H9 (cell line): ENCODE measurements at regions not wholly inside any gene's neighbourhood (a gene's known extent, or its start where the extent isn't known, plus 50 kb on each side); places are given as distances from the start of the nearest gene placed in this dataset.

ENCODE experiments used
- DNase-seq: peaks from one replicate; pipeline ENCODE4 v3.0.0-alpha.2; 2017
- H2AFZ ChIP-seq: one replicate; pipeline ENCODE4 v1.6.1; 2013; ENCODE audit warnings: mild to moderate bottlenecking, low read length, control low read depth, moderate library complexity
- H2AK5ac ChIP-seq: 2 replicates; pipeline ENCODE4 v1.6.1; 2013; ENCODE audit warnings: low read length, control low read depth, mixed read lengths; ENCODE audit not compliant: insufficient read length
- H2BK120ac ChIP-seq: one replicate; pipeline ENCODE4 v1.6.1; 2013; ENCODE audit warnings: low read depth, mild to moderate bottlenecking, low read length, control low read depth, inconsistent platforms; ENCODE audit not compliant: poor library complexity, severe bottlenecking
- H2BK12ac ChIP-seq: 2 replicates; pipeline ENCODE4 v1.6.1; 2013; ENCODE audit warnings: low read length, control low read depth, mixed read lengths, low read depth; ENCODE audit not compliant: insufficient read length
- H2BK15ac ChIP-seq: 2 replicates; pipeline ENCODE4 v1.6.1; 2013; ENCODE audit warnings: low read depth, low read length, control low read depth
- H2BK20ac ChIP-seq: one replicate; pipeline ENCODE4 v1.6.1; 2013; ENCODE audit warnings: low read depth, mild to moderate bottlenecking, low read length, control low read depth, inconsistent platforms; ENCODE audit not compliant: poor library complexity, severe bottlenecking
- H2BK5ac ChIP-seq: 2 replicates; pipeline ENCODE4 v1.6.1; 2013; ENCODE audit warnings: low read length, control low read depth, mixed read lengths; ENCODE audit not compliant: insufficient read length
- H3K14ac ChIP-seq: 2 replicates; pipeline ENCODE4 v1.6.1; 2013; ENCODE audit warnings: low read length, control low read depth; ENCODE audit not compliant: insufficient read depth
- H3K18ac ChIP-seq: 2 replicates; pipeline ENCODE4 v1.6.1; 2013; ENCODE audit warnings: low read depth, mild to moderate bottlenecking, mixed read lengths, low read length, control low read depth; ENCODE audit not compliant: insufficient read length
- H3K23ac ChIP-seq: 2 replicates; pipeline ENCODE4 v1.6.1; 2013; ENCODE audit warnings: low read length, control low read depth, mixed read lengths, low read depth; ENCODE audit not compliant: insufficient read length
- H3K23me2 ChIP-seq: 2 replicates; pipeline ENCODE4 v1.6.1; 2013; ENCODE audit warnings: low read depth, mild to moderate bottlenecking, mixed read lengths, low read length, control low read depth; ENCODE audit not compliant: insufficient read length, poor library complexity, severe bottlenecking
- H3K27ac ChIP-seq: 2 replicates; pipeline ENCODE4 v1.5.1; 2013; ENCODE audit warnings: low read length, control low read depth, mixed read lengths, low read depth; ENCODE audit not compliant: insufficient read length
- H3K27me3 ChIP-seq: 2 replicates; pipeline ENCODE4 v1.6.1; 2013; ENCODE audit warnings: low read length, control low read depth, inconsistent platforms; ENCODE audit not compliant: insufficient read depth
- H3K4ac ChIP-seq: 2 replicates; pipeline ENCODE4 v1.6.1; 2013; ENCODE audit warnings: low read depth, mild to moderate bottlenecking, control low read depth, inconsistent platforms, low read length, moderate library complexity
- H3K4me1 ChIP-seq: 2 replicates; pipeline ENCODE4 v1.6.1; 2013; ENCODE audit warnings: low read length, control low read depth, inconsistent platforms; ENCODE audit not compliant: insufficient read depth
- H3K4me2 ChIP-seq: 2 replicates; pipeline ENCODE4 v1.6.1; 2013; ENCODE audit warnings: low read length, control low read depth, mixed read lengths; ENCODE audit not compliant: insufficient read length, insufficient read depth
- H3K56ac ChIP-seq: 2 replicates; pipeline ENCODE4 v1.6.1; 2013; ENCODE audit warnings: low read depth, mild to moderate bottlenecking, mixed read lengths, low read length, control low read depth; ENCODE audit not compliant: insufficient read length
- H3K79me1 ChIP-seq: 2 replicates; pipeline ENCODE4 v1.6.1; 2013; ENCODE audit warnings: low read depth, mild to moderate bottlenecking, moderate library complexity, low read length, control low read depth, inconsistent platforms; ENCODE audit not compliant: insufficient read depth, poor library complexity, severe bottlenecking
- H3K79me2 ChIP-seq: 2 replicates; pipeline ENCODE4 v1.6.1; 2013; ENCODE audit warnings: low read length, control low read depth, inconsistent platforms; ENCODE audit not compliant: insufficient read depth
- H3K9ac ChIP-seq: 2 replicates; pipeline ENCODE4 v1.6.1; 2013; ENCODE audit warnings: low read length, control low read depth, mixed read lengths; ENCODE audit not compliant: insufficient read length; ENCODE audit errors: extremely low read depth
- H3K9me3 ChIP-seq: one replicate; pipeline ENCODE4 v1.6.1; 2013; ENCODE audit warnings: low read depth, low read length, inconsistent platforms; ENCODE audit not compliant: control insufficient read depth
- H3T11ph ChIP-seq: one replicate; pipeline ENCODE4 v1.6.1; 2013; ENCODE audit warnings: mild to moderate bottlenecking, low read length, control low read depth, inconsistent platforms
- H4K20me1 ChIP-seq: one replicate; pipeline ENCODE4 v1.6.1; 2013; ENCODE audit not compliant: control insufficient read depth, insufficient read length, insufficient read depth
- H4K5ac ChIP-seq: 2 replicates; pipeline ENCODE4 v1.6.1; 2013; ENCODE audit warnings: low read depth, mild to moderate bottlenecking, mixed read lengths, low read length, control low read depth; ENCODE audit not compliant: insufficient read length
- H4K8ac ChIP-seq: replicated peaks from 2 replicates; pipeline ENCODE4 v1.6.1; 2013; ENCODE audit warnings: low read length, control low read depth, mixed read lengths, low read depth; ENCODE audit not compliant: insufficient read length
- H4K91ac ChIP-seq: 2 replicates; pipeline ENCODE4 v1.6.1; 2013; ENCODE audit warnings: low read depth, mild to moderate bottlenecking, moderate library complexity, mixed read lengths, low read length, control low read depth; ENCODE audit not compliant: insufficient read length
- H3K27ac Mint-ChIP-seq, 3 experiments: 2 replicates in 2 of 3; 3 replicates in 1 of 3; pipeline ENCODE4 v1.8.0; 2020 to 2021; ENCODE audit warnings: mixed read lengths in 3 of 3, mild to moderate bottlenecking in 1 of 3, moderate library complexity in 1 of 3
- H3K27me3 Mint-ChIP-seq: 2 replicates; pipeline ENCODE4 v1.8.0; 2021; ENCODE audit warnings: low read depth, mild to moderate bottlenecking, moderate library complexity, mixed read lengths
- H3K36me3 Mint-ChIP-seq, 3 experiments: 2 replicates in 2 of 3; 3 replicates in 1 of 3; pipeline ENCODE4 v1.8.0; 2020 to 2021; ENCODE audit warnings: low read depth in 3 of 3, mixed read lengths in 3 of 3; ENCODE audit not compliant: insufficient read depth in 1 of 3
- H3K4me1 Mint-ChIP-seq, 2 experiments: 2 replicates each; pipeline ENCODE4 v1.8.0; 2020; ENCODE audit warnings: mixed read lengths in 2 of 2
- H3K4me3 Mint-ChIP-seq, 2 experiments: 2 replicates in 1 of 2; 3 replicates in 1 of 2; pipeline ENCODE4 v1.8.0; 2020 to 2021; ENCODE audit warnings: mild to moderate bottlenecking in 2 of 2, mixed read lengths in 2 of 2, moderate library complexity in 1 of 2
- H3K9me3 Mint-ChIP-seq, 2 experiments: 2 replicates in 1 of 2; 3 replicates in 1 of 2; pipeline ENCODE4 v1.8.0; 2020; ENCODE audit warnings: mild to moderate bottlenecking in 2 of 2, mixed read lengths in 2 of 2, moderate library complexity in 1 of 2
- CTCF ChIP-seq: fragments of 200-600 bp; sonication (generic); conservative IDR thresholded peaks from 3 replicates; pipeline ENCODE4 v1.8.0; 2021; ENCODE audit warnings: antibody characterized with exemption, mild to moderate bottlenecking
- WGBS: extraction: QIAGEN DNeasy Blood & Tissue Kit; methylation state at CpG from one replicate; pipeline ENCODE4 v1.1.7; 2013; ENCODE audit warnings: missing lambda C conversion rate, low lambda C conversion rate, mixed read lengths; ENCODE audit not compliant: insufficient read length; ENCODE audit errors: extremely low coverage; 5-methylcytosine and 5-hydroxymethylcytosine counted together

GRCh38 chr3:86661817-86662216 lies 329.1 kb downstream of the VGLL3 start:
- Histone ChIP-seq H3K23ac (no peak overlapping the region), H4K20me1 (no peaks in the 10 kb centered on the region), H3K23me2 (no peaks in the 10 kb centered on the region), H2BK5ac (no peak overlapping the region), H2AFZ (no peak overlapping the region), H4K5ac (no peak overlapping the region), H4K8ac (no peak overlapping the region), H3K27me3 (no peaks in the 10 kb centered on the region), H3T11ph (no peak overlapping the region), H3K79me1 (no peaks in the 10 kb centered on the region), H4K91ac (no peak overlapping the region), H3K14ac (no peak overlapping the region), H2BK12ac (no peak overlapping the region), H2AK5ac (no peak overlapping the region), H3K9me3 (no peaks in the 10 kb centered on the region), H3K4ac (no peak overlapping the region), H3K27ac (no peak overlapping the region), H3K56ac (no peak overlapping the region), H2BK15ac (no peak overlapping the region), H3K4me1 (no peaks in the 10 kb centered on the region), H3K18ac (no peak overlapping the region), H3K4me2 (no peak overlapping the region), H2BK20ac (no peak overlapping the region), H2BK120ac (no peak overlapping the region), H3K79me2 (no peaks in the 10 kb centered on the region), H3K9ac (no peak overlapping the region)
- 0 out of 7 replicates have a peak overlapping the region, but pooled peaks of 1 of the 3 experiments have one; percentile 80 for H3K27ac Mint-ChIP-seq
- no peaks in the 10 kb centered on the region for H3K27me3 Mint-ChIP-seq
- no peaks in the 10 kb centered on the region for H3K9me3 Mint-ChIP-seq
- WGBS: no CpG with 5 or more reads among the region's 2 CpGs
- no peak for TF ChIP-seq CTCF
- no peak for DNase-seq
- H3K4me3 Mint-ChIP-seq: no peak overlapping the region
- no peaks in the 10 kb centered on the region for H3K36me3 Mint-ChIP-seq
- no peaks in the 10 kb centered on the region for H3K4me1 Mint-ChIP-seq
